ENCODE measurements at regions not wholly inside any gene's neighbourhood (a gene's known extent, or its start where the extent isn't known, plus 50 kb on each side); places are given as distances from the start of the nearest gene placed in this dataset.

GRCh38 chr11:76291576-76292526, 85.5 kb upstream of the WNT11 start:
- Histone ChIP-seq H3K4me2 (no peak overlapping the region), H2AFZ (ENCODE audit: low read depth) (no peak overlapping the region), H3K9me3 (no peaks in the 10 kb centered on the region), H3F3A (replicated peaks; ENCODE audit: insufficient read depth) (no peaks in the 10 kb centered on the region), H3K36me3 (replicated peaks in 1 of 2; ENCODE audit: control insufficient read depth in 1 of 2, insufficient read depth in 2 of 2, low read length in 1 of 2) (no peaks in the 10 kb centered on the region), H3K4me3 (ENCODE audit: low read depth in 2 of 2, low read length in 1 of 2) (no peak overlapping the region), H3K9me2 (no peaks in the 10 kb centered on the region), H3K27ac (ENCODE audit: low read depth in 2 of 2, low read length in 1 of 2) (no peak overlapping the region), H4K20me1 (ENCODE audit: insufficient read depth) (no peaks in the 10 kb centered on the region), H3K9ac (no peak overlapping the region), H3K79me2 (ENCODE audit: insufficient read depth) (no peaks in the 10 kb centered on the region), H3K27me3 (ENCODE audit: insufficient read depth) (no peaks in the 10 kb centered on the region), H3K4me1 (ENCODE audit: control insufficient read depth in 1 of 2, insufficient read depth in 2 of 2, low read depth in 1 of 2, low read length in 1 of 2) (no peaks in the 10 kb centered on the region; a peak in 1 of 4 replicates)
- ChIA-PET CTCF (interaction anchor here (0.8 to 2.9 kb wide), 7 partner anchors 11 to 154 kb away, joined by 3 to 14 read pairs (median 3); no protein-coding TSS in a partner anchor), POLR2A (no interaction called here)
- WGBS (ENCODE audit: low lambda C conversion rate), result 74% methylated on average over 14 of the region's 24 CpGs
- no peak for DNase-seq
- no peak for TF ChIP-seq TEAD4 (IDR thresholded peaks at IDR 0.05; ENCODE audit: borderline replicate concordance, insufficient read depth)
- TF ChIP-seq EP300 (IDR thresholded peaks at IDR 0.05; ENCODE audit: borderline replicate concordance in 1 of 2, low read depth in 1 of 2, low read length in 1 of 2), result no peak
- no peak for TF ChIP-seq CHD2 (IDR thresholded peaks at IDR 0.05; ENCODE audit: low read length, partially characterized antibody)
- no peak for TF ChIP-seq TCF12 (IDR thresholded peaks at IDR 0.05)
- TF ChIP-seq NRF1 (IDR thresholded peaks at IDR 0.05; ENCODE audit: low read depth, low read length), result no peak
- TF ChIP-seq CTCF (IDR thresholded peaks at IDR 0.05), result no peak
- no peak for TF ChIP-seq ZBTB33 (IDR thresholded peaks at IDR 0.05; ENCODE audit: borderline replicate concordance, low read depth)
- no peak for TF ChIP-seq FOXM1 (IDR thresholded peaks at IDR 0.05; ENCODE audit: low read depth)
- TF ChIP-seq FOSL2 (IDR thresholded peaks at IDR 0.05; ENCODE audit: borderline replicate concordance, low read depth), result no peak
- TF ChIP-seq EZH2phosphoT487 (IDR thresholded peaks at IDR 0.05; ENCODE audit: borderline replicate concordance, low read depth), result no peak
- no peak for TF ChIP-seq USF1 (IDR thresholded peaks at IDR 0.05; ENCODE audit: borderline replicate concordance, low read depth)
- TF ChIP-seq MAX (IDR thresholded peaks at IDR 0.05; ENCODE audit: low read depth), result no peak
- TF ChIP-seq JUND (IDR thresholded peaks at IDR 0.05), result no peak
- no peak for TF ChIP-seq IRF3 (IDR thresholded peaks at IDR 0.05; ENCODE audit: low read depth, low read length)
